ENCODE measurements at regions not wholly inside any gene's neighbourhood (a gene's known extent, or its start where the extent isn't known, plus 50 kb on each side); places are given as distances from the start of the nearest gene placed in this dataset.

DNA sequence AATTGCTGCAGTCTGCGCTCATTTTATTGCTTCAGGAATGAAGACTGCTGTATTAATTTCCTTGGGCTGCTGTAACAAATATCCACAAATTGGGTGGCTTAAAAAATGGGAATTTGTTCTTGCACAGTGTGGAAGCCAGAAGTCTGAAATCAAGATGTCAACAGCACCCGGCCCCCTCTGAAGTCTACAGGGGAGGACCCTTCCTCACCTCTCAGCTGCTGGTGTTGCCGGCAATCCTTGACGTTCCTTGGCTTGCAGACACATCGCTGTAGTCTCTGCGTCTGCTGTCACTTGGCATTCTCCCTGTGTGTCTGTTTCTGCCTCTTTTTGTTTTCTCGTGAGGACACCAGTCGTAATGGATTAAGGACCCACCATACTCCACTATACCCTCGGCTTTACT, 166.2 kb downstream of the PTPN20 start:
- ChIA-PET POLR2A (no interaction called here), CTCF (no interaction called here)
- DNase-seq (ENCODE audit: extremely low spot score), result no peak
- TF ChIP-seq ARNT (IDR thresholded peaks at IDR 0.05) (no peak), NFRKB (IDR thresholded peaks at IDR 0.05) (no peak), ZNF384 (IDR thresholded peaks at IDR 0.05) (no peak), FOXA1 (IDR thresholded peaks at IDR 0.05) (no peak)

DNA sequence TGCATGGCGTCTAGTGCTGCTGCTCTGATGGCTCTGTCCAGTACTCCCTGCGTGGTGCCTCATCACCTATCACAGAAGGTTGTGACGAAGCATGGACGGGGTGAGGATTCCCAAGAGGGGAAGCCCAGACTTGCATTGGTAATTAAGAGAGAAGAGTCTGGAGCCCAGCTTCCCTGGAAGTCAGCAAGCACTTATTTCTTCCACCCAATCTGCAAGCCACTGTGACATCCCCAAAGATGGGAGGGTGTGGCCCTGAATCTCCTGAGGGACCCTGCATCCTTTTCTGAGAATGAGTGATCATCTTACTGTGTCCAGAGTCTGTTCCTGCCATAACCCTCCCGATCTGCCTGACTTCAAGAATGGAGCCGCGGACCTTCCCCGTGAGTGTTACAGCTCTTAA, 166.7 kb downstream of the PTPN20 start:
- no peak for TF ChIP-seq TARDBP (IDR thresholded peaks at IDR 0.05)
- no peak for TF ChIP-seq CTBP1 (IDR thresholded peaks at IDR 0.05; ENCODE audit: borderline replicate concordance)
- no peak for TF ChIP-seq SP1 (IDR thresholded peaks at IDR 0.05)
- TF ChIP-seq ARNT (IDR thresholded peaks at IDR 0.05), result no peak
- no peak for TF ChIP-seq HDGF (IDR thresholded peaks at IDR 0.05; ENCODE audit: borderline replicate concordance)
- TF ChIP-seq, protein P1, sequence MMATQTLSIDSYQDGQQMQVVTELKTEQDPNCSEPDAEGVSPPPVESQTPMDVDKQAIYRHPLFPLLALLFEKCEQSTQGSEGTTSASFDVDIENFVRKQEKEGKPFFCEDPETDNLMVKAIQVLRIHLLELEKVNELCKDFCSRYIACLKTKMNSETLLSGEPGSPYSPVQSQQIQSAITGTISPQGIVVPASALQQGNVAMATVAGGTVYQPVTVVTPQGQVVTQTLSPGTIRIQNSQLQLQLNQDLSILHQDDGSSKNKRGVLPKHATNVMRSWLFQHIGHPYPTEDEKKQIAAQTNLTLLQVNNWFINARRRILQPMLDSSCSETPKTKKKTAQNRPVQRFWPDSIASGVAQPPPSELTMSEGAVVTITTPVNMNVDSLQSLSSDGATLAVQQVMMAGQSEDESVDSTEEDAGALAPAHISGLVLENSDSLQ (IDR thresholded peaks at IDR 0.05), result no peak
- TF ChIP-seq L3MBTL2 (conservative IDR thresholded peaks at IDR 0.05), result no peak
- TF ChIP-seq NFRKB (IDR thresholded peaks at IDR 0.05), result no peak
- no peak for TF ChIP-seq FOXM1 (IDR thresholded peaks at IDR 0.05; ENCODE audit: borderline replicate concordance)
- TF ChIP-seq ZNF384 (IDR thresholded peaks at IDR 0.05), result no peak
- no peak for TF ChIP-seq FOXK2 (IDR thresholded peaks at IDR 0.05)
- no peak for TF ChIP-seq BHLHE40 (IDR thresholded peaks at IDR 0.05; ENCODE audit: borderline replicate concordance)
- TF ChIP-seq LEF1 (IDR thresholded peaks at IDR 0.05; ENCODE audit: borderline replicate concordance), result no peak
- TF ChIP-seq FOXA1 (IDR thresholded peaks at IDR 0.05), result no peak
- TF ChIP-seq SUZ12 (IDR thresholded peaks at IDR 0.05), result no peak
- TF ChIP-seq ELF4 (IDR thresholded peaks at IDR 0.05), result no peak
- ChIA-PET POLR2A (no interaction called here), CTCF (no interaction called here)
- no peak for DNase-seq (ENCODE audit: extremely low spot score)

DNA sequence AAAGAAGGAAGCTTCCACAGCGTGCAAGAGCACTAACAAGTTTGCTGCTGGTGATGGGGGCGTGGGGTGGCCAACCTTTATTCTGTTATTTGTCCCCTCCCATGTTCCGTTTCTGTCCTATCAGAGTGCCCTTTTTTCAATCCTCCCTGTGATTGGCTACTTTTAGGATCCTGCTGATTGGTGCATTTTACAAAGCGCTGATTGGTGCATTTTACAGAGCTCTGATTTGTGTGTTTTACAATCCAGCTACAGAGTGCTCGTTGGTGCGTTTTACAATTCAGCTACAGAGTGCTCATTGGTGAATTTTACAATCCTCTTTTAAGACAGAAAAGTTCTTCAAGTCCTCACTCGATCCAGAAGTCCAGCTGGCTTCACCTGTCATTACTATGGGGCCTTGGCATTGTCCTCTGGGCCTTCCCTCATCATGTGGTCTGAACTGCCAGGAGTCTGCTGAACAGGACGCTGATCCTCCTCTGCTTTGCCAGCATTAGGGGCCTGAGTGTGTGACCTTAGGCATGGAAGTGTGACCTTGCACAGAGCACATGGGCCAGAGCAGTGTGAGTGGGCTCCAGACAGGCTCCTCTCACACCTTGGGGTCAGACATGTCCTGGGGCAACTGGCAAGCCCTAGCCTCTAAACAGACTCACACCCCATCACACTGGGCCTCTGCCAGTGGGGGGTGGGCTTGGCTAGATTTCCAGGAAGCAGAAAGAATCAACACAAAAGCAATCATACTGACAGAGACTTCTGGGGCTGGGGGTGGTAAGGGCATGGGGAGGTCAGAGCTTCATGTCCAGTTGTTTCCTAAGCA, 167.4 kb downstream of the PTPN20 start:
- ChIA-PET CTCF (no interaction called here), POLR2A (no interaction called here)
- TF ChIP-seq HDGF (IDR thresholded peaks at IDR 0.05; ENCODE audit: borderline replicate concordance) (no peak), BHLHE40 (IDR thresholded peaks at IDR 0.05; ENCODE audit: borderline replicate concordance) (no peak), ZNF384 (IDR thresholded peaks at IDR 0.05) (no peak), ELF4 (IDR thresholded peaks at IDR 0.05) (no peak), FOXK2 (IDR thresholded peaks at IDR 0.05) (no peak), TARDBP (IDR thresholded peaks at IDR 0.05) (no peak), L3MBTL2 (conservative IDR thresholded peaks at IDR 0.05) (no peak), SUZ12 (IDR thresholded peaks at IDR 0.05) (no peak), LEF1 (IDR thresholded peaks at IDR 0.05; ENCODE audit: borderline replicate concordance) (no peak), FOXM1 (IDR thresholded peaks at IDR 0.05; ENCODE audit: borderline replicate concordance) (no peak), NFRKB (IDR thresholded peaks at IDR 0.05) (no peak), SP1 (IDR thresholded peaks at IDR 0.05) (no peak), ARNT (IDR thresholded peaks at IDR 0.05) (no peak), CTBP1 (IDR thresholded peaks at IDR 0.05; ENCODE audit: borderline replicate concordance) (no peak), FOXA1 (IDR thresholded peaks at IDR 0.05) (no peak)
- TF ChIP-seq, protein P1 (IDR thresholded peaks at IDR 0.05), result no peak

DNA sequence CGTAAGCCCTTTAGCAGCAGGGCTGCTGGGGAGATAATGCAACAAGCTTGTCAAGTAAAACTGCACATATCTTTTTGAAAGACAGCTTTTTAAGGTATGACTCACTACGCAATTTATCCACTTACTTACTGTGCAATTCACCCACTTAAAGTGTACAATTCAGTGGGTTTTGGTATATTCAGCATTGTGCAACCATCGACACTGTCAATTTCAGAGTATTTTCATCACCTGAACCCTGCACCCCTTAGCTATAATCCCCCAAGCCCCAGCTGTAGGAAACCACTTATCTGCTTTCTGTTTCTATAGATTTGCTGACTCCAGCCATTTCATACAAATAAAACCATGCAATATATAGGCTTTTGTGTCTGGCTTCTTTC, 168.0 kb downstream of the PTPN20 start:
- ChIA-PET CTCF (no interaction called here), POLR2A (no interaction called here)
- TF ChIP-seq FOXM1 (IDR thresholded peaks at IDR 0.05; ENCODE audit: borderline replicate concordance) (no peak), SP1 (IDR thresholded peaks at IDR 0.05) (no peak), NFRKB (IDR thresholded peaks at IDR 0.05) (no peak), ELF4 (IDR thresholded peaks at IDR 0.05) (no peak)
- DNase-seq (ENCODE audit: extremely low spot score), result no peak

More for the DNA sequence above, 167.4 kb downstream of the PTPN20 start:
- no peak for DNase-seq (ENCODE audit: extremely low spot score)

DNA sequence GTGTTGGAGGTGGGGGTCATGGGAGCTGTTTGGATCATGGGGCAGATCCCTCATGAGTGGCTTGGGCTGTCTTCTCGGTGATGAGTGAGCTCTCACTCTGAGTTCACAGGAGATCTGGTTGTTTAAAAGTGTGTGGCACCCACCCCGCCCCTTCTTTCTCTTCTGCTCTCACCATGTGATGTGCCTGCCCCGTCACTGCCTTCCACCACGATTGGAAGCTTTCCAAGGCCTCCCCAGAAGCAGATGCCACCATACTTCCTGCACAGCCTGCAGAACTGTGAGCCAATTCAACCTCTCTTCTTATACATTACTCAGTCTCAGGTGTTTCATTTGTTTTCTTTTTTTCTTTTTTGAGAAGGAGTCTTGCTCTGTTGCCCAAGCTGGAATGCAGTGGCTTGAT, 170.0 kb downstream of the PTPN20 start:
- no peak for DNase-seq (ENCODE audit: extremely low spot score)
- ChIA-PET POLR2A (no interaction called here), CTCF (no interaction called here)
- TF ChIP-seq CTBP1 (IDR thresholded peaks at IDR 0.05; ENCODE audit: borderline replicate concordance), result no peak
- no peak for TF ChIP-seq SUZ12 (IDR thresholded peaks at IDR 0.05)
- TF ChIP-seq BHLHE40 (IDR thresholded peaks at IDR 0.05; ENCODE audit: borderline replicate concordance), result no peak
- no peak for TF ChIP-seq TARDBP (IDR thresholded peaks at IDR 0.05)
- no peak for TF ChIP-seq ELF4 (IDR thresholded peaks at IDR 0.05)
- TF ChIP-seq FOXA1 (IDR thresholded peaks at IDR 0.05), result no peak
- TF ChIP-seq ARNT (IDR thresholded peaks at IDR 0.05), result no peak
- TF ChIP-seq, protein P1 (IDR thresholded peaks at IDR 0.05), result no peak
- no peak for TF ChIP-seq SP1 (IDR thresholded peaks at IDR 0.05)
- no peak for TF ChIP-seq FOXM1 (IDR thresholded peaks at IDR 0.05; ENCODE audit: borderline replicate concordance)
- TF ChIP-seq FOXK2 (IDR thresholded peaks at IDR 0.05), result no peak
- no peak for TF ChIP-seq NFRKB (IDR thresholded peaks at IDR 0.05)
- TF ChIP-seq HDGF (IDR thresholded peaks at IDR 0.05; ENCODE audit: borderline replicate concordance), result no peak
- no peak for TF ChIP-seq LEF1 (IDR thresholded peaks at IDR 0.05; ENCODE audit: borderline replicate concordance)
- no peak for TF ChIP-seq L3MBTL2 (conservative IDR thresholded peaks at IDR 0.05)
- TF ChIP-seq ZNF384 (IDR thresholded peaks at IDR 0.05), result no peak

DNA sequence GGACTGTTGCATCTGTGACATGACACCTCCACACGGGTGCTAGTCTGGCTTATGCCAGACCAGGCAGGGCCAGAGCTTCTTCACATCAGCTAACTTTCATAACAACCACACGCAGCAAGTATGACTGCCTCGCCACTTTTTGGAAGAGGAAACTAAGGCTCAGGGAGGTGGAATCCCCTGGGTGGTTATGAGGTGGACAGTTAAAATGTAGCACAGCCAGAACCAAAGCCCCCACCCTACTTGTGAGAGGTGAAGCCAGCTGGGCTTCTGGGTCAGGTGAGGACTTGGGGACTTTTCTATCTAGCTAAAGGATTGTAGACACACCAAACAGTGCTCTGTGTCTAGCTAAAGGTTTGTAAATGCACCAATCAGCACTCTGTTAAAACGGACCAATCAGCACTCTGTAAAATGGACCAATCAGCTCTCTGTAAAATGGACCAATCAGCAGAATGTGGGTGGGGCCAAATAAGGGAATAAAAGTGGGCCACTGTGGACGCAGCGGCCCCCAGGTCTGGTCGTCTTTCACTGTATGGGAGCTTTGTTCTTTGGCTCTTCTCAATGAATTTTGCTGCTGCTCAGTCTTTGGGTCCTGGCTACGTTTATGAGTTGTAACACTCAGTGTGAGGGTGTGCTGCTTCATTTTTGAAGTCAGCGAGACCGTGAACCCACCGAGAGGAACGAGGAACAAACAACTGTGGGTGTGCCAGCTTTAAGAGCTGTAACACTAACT, 171.0 kb downstream of the PTPN20 start:
- ChIA-PET CTCF (no interaction called here), POLR2A (no interaction called here)

More for the DNA sequence above, 171.0 kb downstream of the PTPN20 start:
- TF ChIP-seq SUZ12 (IDR thresholded peaks at IDR 0.05), result no peak
- TF ChIP-seq L3MBTL2 (conservative IDR thresholded peaks at IDR 0.05), result no peak
- no peak for TF ChIP-seq ZNF384 (IDR thresholded peaks at IDR 0.05)
- TF ChIP-seq FOXK2 (IDR thresholded peaks at IDR 0.05), result no peak
- DNase-seq (ENCODE audit: extremely low spot score), result no peak

All from HEK293T (cell line).